ENCODE measurements at regions not wholly inside any gene's neighbourhood (a gene's known extent, or its start where the extent isn't known, plus 50 kb on each side); places are given as distances from the start of the nearest gene placed in this dataset.

GRCh38 chr18:5618047-5618688, 74.4 kb upstream of the EPB41L3 start:
- H3K4me1 Mint-ChIP-seq (ENCODE audit: low read depth): no peaks in the 10 kb centered on the region
- DNase-seq: no peak
- H3K27ac Mint-ChIP-seq: no peak overlapping the region
- no peak overlapping the region for H3K4me3 Mint-ChIP-seq
- no peaks in the 10 kb centered on the region for H3K9me3 Mint-ChIP-seq
- H3K36me3 Mint-ChIP-seq (ENCODE audit: low read depth): no peaks in the 10 kb centered on the region
- peaks cover 21% of the 10 kb centered on the region for H3K27me3 Mint-ChIP-seq

DNA sequence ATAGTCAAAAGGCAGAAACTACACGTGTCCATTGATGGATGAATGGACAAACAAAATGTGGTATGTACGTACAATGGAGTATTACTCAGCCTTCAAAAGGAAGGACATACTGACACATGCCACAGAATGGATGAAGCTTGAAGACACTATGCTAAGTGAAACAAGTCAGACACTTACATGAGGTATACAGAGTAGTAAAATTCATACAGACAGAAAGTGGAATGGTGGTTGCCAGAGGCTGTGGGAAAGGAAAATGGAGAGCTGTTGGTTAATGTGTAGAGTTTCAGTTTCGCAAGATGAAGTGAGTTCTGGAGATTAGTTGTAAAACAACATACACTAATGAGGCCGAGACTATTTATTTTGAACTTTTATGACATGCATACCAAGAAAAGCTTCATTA, 67.4 kb upstream of the EPB41L3 start:
- DNase-seq: no peak
- Mint-ChIP-seq H3K4me1 (ENCODE audit: low read depth) (no peaks in the 10 kb centered on the region), H3K27me3 (peaks cover 26% of the 10 kb centered on the region), H3K27ac (no peak overlapping the region), H3K36me3 (ENCODE audit: low read depth) (no peaks in the 10 kb centered on the region), H3K4me3 (no peak overlapping the region), H3K9me3 (no peaks in the 10 kb centered on the region)

GRCh38 chr18:5608846-5609245, 65.0 kb upstream of the EPB41L3 start:
- H3K27me3 Mint-ChIP-seq: peaks cover 25% of the 10 kb centered on the region
- no peak for DNase-seq
- no peak overlapping the region for H3K27ac Mint-ChIP-seq
- no peak overlapping the region for H3K4me3 Mint-ChIP-seq
- no peaks in the 10 kb centered on the region for H3K9me3 Mint-ChIP-seq
- H3K4me1 Mint-ChIP-seq (ENCODE audit: low read depth): no peaks in the 10 kb centered on the region
- H3K36me3 Mint-ChIP-seq (ENCODE audit: low read depth): no peaks in the 10 kb centered on the region

- Mint-ChIP-seq H3K27ac (no peak overlapping the region), H3K4me3 (no peak overlapping the region), H3K4me1 (ENCODE audit: low read depth) (no peaks in the 10 kb centered on the region), H3K9me3 (no peaks in the 10 kb centered on the region), H3K36me3 (ENCODE audit: low read depth) (no peaks in the 10 kb centered on the region), H3K27me3 (peaks cover 20% of the 10 kb centered on the region)
- DNase-seq: no peak
Observed at GRCh38 chr18:5606951-5607350, 63.2 kb upstream of the EPB41L3 start.

DNA sequence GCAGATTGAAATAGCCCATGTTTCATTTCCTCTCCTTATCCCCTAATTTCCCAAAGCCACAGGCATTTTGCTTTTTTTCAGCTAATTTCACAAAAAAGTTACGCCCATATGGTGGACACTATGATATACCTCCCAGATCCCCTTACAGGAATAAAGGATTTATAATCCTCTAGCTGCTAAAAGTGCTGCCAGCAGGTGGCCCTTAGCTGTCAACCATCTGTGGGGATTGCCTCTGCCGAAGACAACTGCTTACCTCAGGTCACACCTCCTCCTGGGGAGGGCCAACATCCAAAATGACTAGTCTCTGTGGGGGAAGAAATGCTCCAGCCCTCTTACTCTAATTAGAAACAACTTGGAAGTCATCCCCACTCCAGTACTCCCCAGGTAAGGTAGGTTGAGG, 61.0 kb upstream of the EPB41L3 start:
- no peak for DNase-seq
- Mint-ChIP-seq H3K36me3 (ENCODE audit: low read depth) (no peaks in the 10 kb centered on the region), H3K27ac (no peak overlapping the region), H3K4me1 (ENCODE audit: low read depth) (no peaks in the 10 kb centered on the region), H3K27me3 (peaks cover 14% of the 10 kb centered on the region), H3K4me3 (no peak overlapping the region), H3K9me3 (no peaks in the 10 kb centered on the region)

DNA sequence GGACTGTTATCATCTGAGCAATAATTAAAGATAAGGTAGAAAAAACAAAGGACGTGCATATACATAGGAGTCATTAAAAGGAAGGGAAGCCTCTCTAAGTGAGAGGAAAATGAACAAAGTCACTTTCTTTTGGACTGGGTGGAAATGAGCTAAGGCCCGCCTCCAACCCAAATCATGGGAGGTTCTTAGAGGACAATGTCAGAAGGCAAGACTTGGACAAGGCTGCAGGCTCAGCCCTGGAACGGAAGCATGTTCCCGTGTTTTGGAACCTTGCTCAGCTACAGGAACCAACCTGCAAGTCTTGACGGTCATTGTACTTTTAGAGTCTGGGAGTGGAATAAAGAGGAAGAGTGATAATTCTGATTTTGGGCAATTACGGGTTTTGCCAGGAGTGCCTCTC, 59.4 kb upstream of the EPB41L3 start:
- no peak overlapping the region for H3K4me3 Mint-ChIP-seq
- H3K27me3 Mint-ChIP-seq: peaks cover 14% of the 10 kb centered on the region
- H3K36me3 Mint-ChIP-seq (ENCODE audit: low read depth): no peaks in the 10 kb centered on the region
- no peak for DNase-seq
- no peaks in the 10 kb centered on the region for H3K9me3 Mint-ChIP-seq
- H3K4me1 Mint-ChIP-seq (ENCODE audit: low read depth): no peaks in the 10 kb centered on the region
- no peak overlapping the region for H3K27ac Mint-ChIP-seq

DNA sequence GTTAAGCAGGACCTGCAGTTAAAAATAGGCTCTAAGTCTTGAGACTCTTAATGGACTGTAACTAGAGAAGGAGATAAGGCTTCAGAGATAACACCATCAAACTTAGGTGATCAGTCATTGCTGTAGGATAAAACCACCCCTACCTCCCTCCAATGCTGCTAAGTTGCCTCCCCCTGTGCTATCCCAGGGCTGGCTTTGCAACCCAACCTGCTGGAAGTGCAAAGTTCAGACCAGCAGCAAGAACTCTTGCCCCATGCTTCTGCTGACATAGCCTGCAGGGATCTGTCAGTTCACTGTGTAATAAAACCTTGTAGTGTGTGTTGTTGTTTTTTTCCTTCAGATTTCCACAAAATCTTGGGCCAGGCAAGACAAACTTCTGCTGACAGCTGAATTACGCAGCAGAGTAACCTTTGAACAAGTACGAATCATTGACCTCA, 57.4 kb upstream of the EPB41L3 start:
- no peaks in the 10 kb centered on the region for H3K9me3 Mint-ChIP-seq
- H3K27me3 Mint-ChIP-seq: peaks cover 10% of the 10 kb centered on the region
- H3K36me3 Mint-ChIP-seq (ENCODE audit: low read depth): no peaks in the 10 kb centered on the region
- DNase-seq: no peak
- no peak overlapping the region for H3K4me3 Mint-ChIP-seq
- no peak overlapping the region for H3K27ac Mint-ChIP-seq
- no peaks in the 10 kb centered on the region for H3K4me1 Mint-ChIP-seq (ENCODE audit: low read depth)

DNA sequence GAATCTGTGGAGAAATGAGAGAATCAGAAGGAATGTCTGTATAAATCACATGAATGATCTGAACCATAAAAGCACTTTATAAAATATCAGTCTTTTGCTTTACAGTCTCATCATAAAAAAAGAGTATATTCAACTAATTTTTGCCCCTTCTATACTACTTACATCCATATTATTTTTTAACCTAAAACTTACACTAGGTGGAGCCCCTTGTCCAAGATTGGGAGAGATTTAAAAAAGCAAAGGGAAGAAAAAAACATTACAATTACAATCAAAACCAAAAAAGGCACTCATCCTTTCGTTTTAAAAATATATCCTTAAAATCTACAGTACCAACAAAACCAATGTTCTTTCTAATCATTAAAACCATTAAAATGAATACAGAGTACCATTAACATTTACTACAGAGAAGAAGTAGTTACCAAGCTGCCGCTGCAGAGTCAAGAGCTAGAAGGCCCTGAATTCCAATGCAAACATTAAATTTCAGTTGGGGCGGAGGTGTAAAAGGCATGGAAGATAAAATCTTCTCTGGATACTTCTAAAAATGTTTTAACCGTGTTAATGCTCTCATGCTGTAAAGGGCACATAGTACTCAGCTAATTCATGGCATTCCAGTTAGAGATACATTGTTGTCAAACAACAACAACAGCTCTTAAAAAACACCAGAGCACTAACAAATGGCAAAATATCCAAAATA, 56.7 kb upstream of the EPB41L3 start:
- no peaks in the 10 kb centered on the region for H3K9me3 Mint-ChIP-seq
- H3K27ac Mint-ChIP-seq: no peak overlapping the region
- no peaks in the 10 kb centered on the region for H3K4me1 Mint-ChIP-seq (ENCODE audit: low read depth)
- H3K36me3 Mint-ChIP-seq (ENCODE audit: low read depth): no peaks in the 10 kb centered on the region
- H3K27me3 Mint-ChIP-seq: peaks cover 10% of the 10 kb centered on the region
- H3K4me3 Mint-ChIP-seq: no peak overlapping the region
- no peak for DNase-seq

DNA sequence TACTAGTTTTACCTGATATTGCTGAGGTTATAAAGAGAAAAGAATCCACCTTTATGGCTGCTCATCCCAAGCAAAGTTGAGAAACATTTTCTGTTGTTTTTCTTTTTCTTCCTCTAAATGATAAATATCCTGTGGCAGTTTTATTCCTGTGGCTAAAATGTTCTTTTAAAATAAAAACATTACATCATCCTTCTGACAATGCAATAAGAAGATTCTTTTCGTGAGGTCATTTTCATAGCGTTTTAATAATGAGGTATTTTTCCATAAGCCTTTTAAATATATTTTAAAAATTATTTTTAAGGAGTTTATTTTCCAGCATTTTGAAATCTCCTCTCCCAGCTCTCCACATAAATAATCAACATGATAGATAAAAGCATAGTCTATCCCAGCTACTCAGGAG, 52.8 kb upstream of the EPB41L3 start:
- no peak for DNase-seq
- no peak overlapping the region for H3K27ac Mint-ChIP-seq
- no peaks in the 10 kb centered on the region for H3K4me1 Mint-ChIP-seq (ENCODE audit: low read depth)
- H3K4me3 Mint-ChIP-seq: no peak overlapping the region
- peaks cover 9% of the 10 kb centered on the region for H3K27me3 Mint-ChIP-seq
- H3K36me3 Mint-ChIP-seq (ENCODE audit: low read depth): no peaks in the 10 kb centered on the region
- H3K9me3 Mint-ChIP-seq: peaks cover 7% of the 10 kb centered on the region

Data from activated T-cell treated with anti-CD3 and anti-CD28 coated beads, Interleukin-2, amount 50 U/mL, for 24 hours (primary cell).